Colonic mucosa (tissue), 4 donors: ENCODE measurements at regions not wholly inside any gene's neighbourhood (a gene's known extent, or its start where the extent isn't known, plus 50 kb on each side); places are given as distances from the start of the nearest gene placed in this dataset.

ENCODE experiments used
- DNase-seq: peaks from one replicate; pipeline ENCODE4 v3.0.0-alpha.2; 2020
- H3K27ac ChIP-seq: fragments of 200-600 bp; one replicate; pipeline ENCODE4 v1.8.0; 2021
- H3K27me3 ChIP-seq: fragments of 200-600 bp; one replicate; pipeline ENCODE4 v1.8.0; 2021
- H3K36me3 ChIP-seq: fragments of 200-600 bp; one replicate; pipeline ENCODE4 v1.8.0; 2021
- H3K4me1 ChIP-seq: fragments of 200-600 bp; one replicate; pipeline ENCODE4 v1.8.0; 2021; ENCODE audit warnings: mild to moderate bottlenecking
- H3K4me3 ChIP-seq: fragments of 200-600 bp; one replicate; pipeline ENCODE4 v1.8.0; 2021
- H3K9ac ChIP-seq, 2 donors: one replicate each; pipeline ENCODE4 v1.7.0; 2013; ENCODE audit warnings: control low read depth in 2 of 2, low read depth in 2 of 2, low read length in 2 of 2
- H3K9me3 ChIP-seq: fragments of 200-600 bp; one replicate; pipeline ENCODE4 v1.8.0; 2021
- CTCF ChIP-seq: fragments of 200-600 bp; IDR thresholded peaks from one replicate; pipeline ENCODE4 v1.8.0; 2022; ENCODE audit warnings: antibody characterized with exemption, mild to moderate bottlenecking
- intact Hi-C: fragments of 100-400 bp; cut with DNase I; formaldehyde crosslinking; loops from one replicate; pipeline ENCODE4 v1.14.1; 2022
- donor health status: healthy.
- donor health status: DM: no; HTN: no; CAD: no.
- donor health status: DM: no; HTN: no; CAD: no.

- TF ChIP-seq CTCF: no peak
- Histone ChIP-seq H3K36me3 (no peaks in the 10 kb centered on the region), H3K9ac (no peak overlapping the region), H3K27ac (no peak overlapping the region), H3K27me3 (no peaks in the 10 kb centered on the region), H3K4me1 (no peaks in the 10 kb centered on the region), H3K9me3 (no peaks in the 10 kb centered on the region), H3K4me3 (no peak overlapping the region)
- no peak for DNase-seq
- intact Hi-C loops: no loop called here
Measured at GRCh38 chrX:103440621-103441020, 64.3 kb downstream of the BEX3 start.

DNA sequence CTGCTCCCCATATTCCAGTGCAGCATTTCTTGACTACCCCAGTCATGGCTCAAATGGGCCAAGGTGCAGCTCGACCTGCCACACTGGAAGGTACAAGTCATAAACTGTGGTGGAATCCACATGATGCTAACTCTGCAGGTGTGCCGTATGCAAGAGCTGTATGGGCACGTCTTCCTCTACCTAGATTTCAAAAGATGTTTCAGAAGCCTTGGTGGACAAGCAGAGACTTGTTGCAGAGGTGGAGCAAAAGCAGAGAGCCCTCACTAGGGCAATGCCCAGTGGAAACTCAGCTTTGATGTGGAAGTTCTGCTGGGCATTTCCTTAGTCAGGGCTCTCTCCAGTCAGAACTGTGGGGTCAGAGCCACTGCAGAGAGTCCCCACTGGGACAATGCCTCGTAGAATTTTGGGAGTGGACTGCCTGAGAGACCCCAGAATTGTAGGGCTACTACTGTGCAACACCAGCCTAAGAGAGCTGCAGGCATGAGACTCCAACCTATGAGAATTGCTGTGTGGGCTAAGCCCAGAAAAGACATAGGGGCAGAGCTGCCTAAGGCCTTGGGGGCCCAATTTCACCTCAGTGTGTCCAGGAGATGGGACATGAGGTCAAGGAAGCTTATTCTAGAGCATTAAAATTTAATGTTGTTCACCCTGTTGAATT, 65.7 kb downstream of the BEX3 start:
- Histone ChIP-seq H3K4me3 (no peak overlapping the region), H3K9ac (no peak overlapping the region)
- intact Hi-C loops: no loop called here

GRCh38 chrX:103442536-103442901, 66.2 kb downstream of the BEX3 start:
- intact Hi-C loops: no loop called here
- no peak for DNase-seq
- no peaks in the 10 kb centered on the region for H3K36me3 ChIP-seq
- no peak for TF ChIP-seq CTCF
- H3K9ac ChIP-seq: no peak overlapping the region
- H3K4me3 ChIP-seq: no peak overlapping the region
- no peaks in the 10 kb centered on the region for H3K4me1 ChIP-seq
- H3K27ac ChIP-seq: no peak overlapping the region
- no peaks in the 10 kb centered on the region for H3K9me3 ChIP-seq
- H3K27me3 ChIP-seq: no peaks in the 10 kb centered on the region

More for the DNA sequence above, 65.7 kb downstream of the BEX3 start:
- no peak for DNase-seq
- H3K27me3 ChIP-seq: no peaks in the 10 kb centered on the region
- no peaks in the 10 kb centered on the region for H3K4me1 ChIP-seq
- no peaks in the 10 kb centered on the region for H3K36me3 ChIP-seq
- no peaks in the 10 kb centered on the region for H3K9me3 ChIP-seq
- H3K27ac ChIP-seq: no peak overlapping the region
- TF ChIP-seq CTCF: no peak

GRCh38 chrX:103446665-103447302, 70.4 kb downstream of the BEX3 start:
- Histone ChIP-seq H3K4me3 (no peak overlapping the region), H3K9me3 (no peaks in the 10 kb centered on the region), H3K27me3 (no peaks in the 10 kb centered on the region), H3K4me1 (no peaks in the 10 kb centered on the region), H3K9ac (no peak overlapping the region), H3K36me3 (no peaks in the 10 kb centered on the region), H3K27ac (no peak overlapping the region)
- intact Hi-C loops: no loop called here
- DNase-seq: no peak
- no peak for TF ChIP-seq CTCF
